ENCODE measurements at regions not wholly inside any gene's neighbourhood (a gene's known extent, or its start where the extent isn't known, plus 50 kb on each side); places are given as distances from the start of the nearest gene placed in this dataset.
"Not testable (repeated sequence)": the region's sequence is repeated elsewhere in the genome, so short reads cannot be mapped to it uniquely, and the experiment has no call there.

- H3K4me2 ChIP-seq, result no peak overlapping the region
- no peaks in the 10 kb centered on the region for H3K27me3 ChIP-seq
- H3K9me3 ChIP-seq, result peaks cover 20% of the 10 kb centered on the region
- no peak overlapping the region for H3K27ac ChIP-seq
- no peaks in the 10 kb centered on the region for H3K4me1 ChIP-seq
- no peak overlapping the region for H3K9ac ChIP-seq
- H3K36me3 ChIP-seq, result no peaks in the 10 kb centered on the region
- no peak overlapping the region for H3K4me3 ChIP-seq
- no peak for TF ChIP-seq Cebpa-rat (IDR thresholded peaks at IDR 0.05)
- no peaks in the 10 kb centered on the region for H4K20me1 ChIP-seq
Measured at GRCh38 chr2:186962085-186962747, 113.2 kb upstream of the ZSWIM2 start.

DNA sequence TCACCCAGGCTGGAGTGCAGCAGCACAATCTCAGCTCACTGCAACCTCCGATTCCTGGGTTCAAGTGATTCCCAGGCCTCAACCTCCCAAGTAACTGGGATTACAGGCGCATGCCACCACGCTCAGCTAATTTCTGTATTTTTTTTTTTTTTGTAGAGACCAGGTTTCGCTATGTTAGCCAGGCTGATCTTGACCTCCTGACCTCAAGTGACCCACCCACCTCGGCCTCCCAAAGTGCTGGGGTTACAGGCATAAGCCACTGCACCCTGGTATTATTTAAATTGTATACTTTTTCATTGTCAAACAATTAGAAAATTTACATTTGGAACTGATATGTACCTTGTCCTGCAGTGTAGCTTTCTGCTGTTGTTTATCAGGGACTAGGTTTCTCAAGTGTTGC lies 111.3 kb upstream of the ZSWIM2 start:
- H3K27me3 ChIP-seq, H3K27ac ChIP-seq, H3K4me1 ChIP-seq, H3K4me2 ChIP-seq, H3K9ac ChIP-seq, H4K20me1 ChIP-seq, H3K4me3 ChIP-seq, H3K36me3 ChIP-seq: not testable (repeated sequence)
- H3K9me3 ChIP-seq, result peaks cover 20% of the 10 kb centered on the region

DNA sequence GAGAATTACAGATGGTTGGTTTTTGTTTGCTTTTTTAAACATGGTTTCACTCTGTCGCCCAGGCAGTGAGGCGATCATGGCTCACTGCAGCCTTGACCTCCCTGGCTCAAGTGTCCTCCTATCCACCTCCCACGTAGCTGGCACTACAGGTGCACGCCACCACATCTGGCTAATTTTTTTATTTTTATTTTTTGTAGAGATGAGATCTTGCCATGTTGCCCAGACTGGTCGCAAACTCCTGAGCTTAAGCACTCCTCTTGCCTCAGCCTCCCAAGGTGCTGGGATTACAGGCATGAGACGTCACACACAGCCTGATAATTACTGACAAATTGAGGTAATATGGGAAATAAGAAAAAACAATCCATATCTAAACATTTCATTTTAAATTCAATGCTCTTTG lies 110.5 kb upstream of the ZSWIM2 start:
- Histone ChIP-seq H3K27ac (no peak overlapping the region), H3K4me1 (no peaks in the 10 kb centered on the region), H3K27me3 (no peaks in the 10 kb centered on the region), H3K36me3 (no peaks in the 10 kb centered on the region), H4K20me1 (no peaks in the 10 kb centered on the region), H3K9me3 (peaks cover 20% of the 10 kb centered on the region), H3K4me2 (no peak overlapping the region), H3K4me3 (no peak overlapping the region), H3K9ac (no peak overlapping the region)
- TF ChIP-seq Cebpa-rat (IDR thresholded peaks at IDR 0.05), result no peak

GRCh38 chr2:186950694-186951093 lies 101.7 kb upstream of the ZSWIM2 start:
- H3K4me2 ChIP-seq, result no peak overlapping the region

GRCh38 chr2:186949726-186950256 lies 100.8 kb upstream of the ZSWIM2 start:
- no peaks in the 10 kb centered on the region for H3K27me3 ChIP-seq
- no peak overlapping the region for H3K9ac ChIP-seq
- H4K20me1 ChIP-seq, result no peaks in the 10 kb centered on the region
- no peak overlapping the region for H3K27ac ChIP-seq
- H3K4me1 ChIP-seq, result no peaks in the 10 kb centered on the region
- H3K4me3 ChIP-seq, result no peak overlapping the region
- no peak for TF ChIP-seq Cebpa-rat (IDR thresholded peaks at IDR 0.05)
- no peak overlapping the region for H3K4me2 ChIP-seq
- no peaks in the 10 kb centered on the region for H3K36me3 ChIP-seq
- H3K9me3 ChIP-seq, result no peaks in the 10 kb centered on the region

More at GRCh38 chr2:186950694-186951093, 101.7 kb upstream of the ZSWIM2 start:
- Histone ChIP-seq H3K27ac (no peak overlapping the region), H4K20me1 (no peaks in the 10 kb centered on the region), H3K27me3 (no peaks in the 10 kb centered on the region), H3K4me3 (no peak overlapping the region), H3K36me3 (no peaks in the 10 kb centered on the region), H3K9ac (no peak overlapping the region), H3K4me1 (no peaks in the 10 kb centered on the region), H3K9me3 (no peaks in the 10 kb centered on the region)
- no peak for TF ChIP-seq Cebpa-rat (IDR thresholded peaks at IDR 0.05)

DNA sequence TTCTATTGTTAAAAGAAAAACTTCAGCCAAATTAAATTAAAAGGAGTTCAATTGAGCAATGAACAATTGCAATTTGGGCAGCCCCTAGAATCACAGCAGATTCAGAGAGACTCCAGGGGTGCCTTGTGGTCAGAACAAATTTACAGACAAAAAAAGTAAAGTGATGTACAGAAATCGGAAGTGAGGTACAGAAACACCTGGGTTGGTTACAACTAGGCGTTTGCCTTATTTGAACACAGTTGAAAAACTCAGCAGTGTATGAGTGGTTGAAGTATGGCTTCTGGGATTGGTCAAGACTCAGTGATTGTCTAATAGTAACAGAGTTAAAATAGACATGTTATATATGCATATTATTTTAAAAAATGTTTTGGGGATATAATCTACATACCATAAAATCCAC lies 98.5 kb upstream of the ZSWIM2 start:
- Histone ChIP-seq H4K20me1 (no peaks in the 10 kb centered on the region), H3K4me2 (no peak overlapping the region), H3K9ac (no peak overlapping the region), H3K4me1 (no peaks in the 10 kb centered on the region), H3K4me3 (no peak overlapping the region), H3K9me3 (no peaks in the 10 kb centered on the region), H3K27me3 (no peaks in the 10 kb centered on the region), H3K36me3 (no peaks in the 10 kb centered on the region), H3K27ac (no peak overlapping the region)
- no peak for TF ChIP-seq Cebpa-rat (IDR thresholded peaks at IDR 0.05)

DNA sequence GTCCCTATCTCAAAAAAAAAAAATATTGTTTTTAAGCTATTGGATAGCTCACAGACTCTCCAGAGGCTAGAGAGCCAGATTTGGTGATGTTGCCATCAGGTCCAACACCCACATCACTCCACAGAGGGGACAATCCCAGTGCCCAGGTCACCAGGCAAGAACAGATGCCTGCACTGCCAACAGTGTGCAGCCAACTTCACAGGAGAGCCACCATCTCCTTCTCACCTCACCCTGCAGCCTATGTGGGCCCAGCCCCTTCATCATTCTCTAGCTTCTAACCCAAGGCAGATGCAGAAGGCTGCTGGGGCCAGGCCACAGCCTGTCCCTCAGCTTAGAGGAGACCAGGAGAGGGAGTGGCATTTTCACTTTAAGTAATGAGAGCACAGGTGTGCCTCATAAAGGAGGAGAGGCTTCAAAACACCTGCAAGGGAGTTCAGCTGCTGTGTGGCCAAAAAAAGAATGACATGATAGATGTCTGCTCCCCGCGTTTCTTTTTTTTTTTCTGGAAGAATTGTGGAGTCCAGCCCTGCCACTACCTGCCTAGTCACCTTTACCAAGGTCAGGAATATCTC lies 98.0 kb upstream of the ZSWIM2 start:
- no peaks in the 10 kb centered on the region for H3K9me3 ChIP-seq
- no peak overlapping the region for H3K4me3 ChIP-seq
- H3K36me3 ChIP-seq, result no peaks in the 10 kb centered on the region
- H3K9ac ChIP-seq, result no peak overlapping the region
- no peak overlapping the region for H3K27ac ChIP-seq
- H3K4me2 ChIP-seq, result no peak overlapping the region
- H3K27me3 ChIP-seq, result no peaks in the 10 kb centered on the region
- H4K20me1 ChIP-seq, result no peaks in the 10 kb centered on the region
- no peak for TF ChIP-seq Cebpa-rat (IDR thresholded peaks at IDR 0.05)
- H3K4me1 ChIP-seq, result no peaks in the 10 kb centered on the region

DNA sequence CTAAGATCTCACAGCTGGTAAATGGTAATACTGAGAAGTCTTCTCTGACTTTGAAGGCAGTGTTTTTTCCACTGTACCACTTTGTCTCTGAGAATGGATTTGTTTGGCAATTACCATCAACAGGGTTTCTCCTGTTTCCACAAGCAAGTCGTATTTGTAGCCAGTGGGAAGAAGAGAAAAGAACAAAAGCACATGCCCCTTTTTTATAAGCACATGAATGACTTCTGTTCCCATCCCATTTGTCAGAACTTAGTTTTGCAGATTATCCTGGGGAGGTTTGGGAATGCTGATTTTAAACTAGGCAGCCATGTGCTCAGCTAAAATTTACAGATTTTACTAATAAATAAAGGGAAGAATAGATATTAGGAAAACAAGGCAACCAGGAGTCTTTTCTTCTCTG lies 92.9 kb upstream of the ZSWIM2 start:
- Histone ChIP-seq H3K36me3 (no peaks in the 10 kb centered on the region), H3K4me3 (no peak overlapping the region), H3K4me1 (no peaks in the 10 kb centered on the region), H3K27ac (no peak overlapping the region), H3K9ac (no peak overlapping the region), H3K27me3 (no peaks in the 10 kb centered on the region), H4K20me1 (no peaks in the 10 kb centered on the region), H3K9me3 (no peaks in the 10 kb centered on the region), H3K4me2 (no peak overlapping the region)
- TF ChIP-seq Cebpa-rat (IDR thresholded peaks at IDR 0.05), result no peak

DNA sequence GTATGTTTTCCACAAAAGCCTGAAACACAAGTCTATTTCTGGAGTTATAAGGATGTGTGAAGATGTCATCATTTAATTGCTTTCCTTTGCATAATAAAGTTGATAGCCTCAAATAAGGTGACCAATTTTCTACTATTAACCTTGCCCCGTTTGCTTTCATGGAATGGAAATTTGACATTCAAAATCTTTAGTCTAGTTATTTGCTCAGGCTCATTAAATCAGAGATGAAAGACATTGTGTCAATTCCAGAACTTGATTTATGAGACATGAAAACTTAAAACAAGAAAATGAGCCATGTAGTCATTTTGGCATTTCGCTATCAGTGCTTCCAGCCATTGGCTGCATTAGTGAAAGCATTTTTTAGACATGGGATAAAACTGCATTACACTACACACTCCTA lies 91.5 kb upstream of the ZSWIM2 start:
- no peak overlapping the region for H3K4me3 ChIP-seq
- no peaks in the 10 kb centered on the region for H4K20me1 ChIP-seq
- TF ChIP-seq Cebpa-rat (IDR thresholded peaks at IDR 0.05), result no peak
- H3K27ac ChIP-seq, result no peak overlapping the region
- no peaks in the 10 kb centered on the region for H3K36me3 ChIP-seq
- H3K9me3 ChIP-seq, result no peaks in the 10 kb centered on the region
- no peaks in the 10 kb centered on the region for H3K27me3 ChIP-seq
- H3K9ac ChIP-seq, result no peak overlapping the region
- H3K4me1 ChIP-seq, result no peaks in the 10 kb centered on the region
- H3K4me2 ChIP-seq, result no peak overlapping the region

GRCh38 chr2:186934420-186934819 lies 85.5 kb upstream of the ZSWIM2 start:
- Histone ChIP-seq H4K20me1 (no peaks in the 10 kb centered on the region), H3K27me3 (no peaks in the 10 kb centered on the region), H3K9me3 (no peaks in the 10 kb centered on the region), H3K4me1 (no peaks in the 10 kb centered on the region), H3K36me3 (no peaks in the 10 kb centered on the region), H3K4me2 (no peak overlapping the region), H3K27ac (no peak overlapping the region), H3K9ac (no peak overlapping the region), H3K4me3 (no peak overlapping the region)
- TF ChIP-seq Cebpa-rat (IDR thresholded peaks at IDR 0.05), result no peak

- Histone ChIP-seq H4K20me1 (no peaks in the 10 kb centered on the region), H3K9me3 (no peaks in the 10 kb centered on the region), H3K4me2 (no peak overlapping the region), H3K27ac (no peak overlapping the region), H3K36me3 (no peaks in the 10 kb centered on the region), H3K27me3 (no peaks in the 10 kb centered on the region), H3K4me3 (no peak overlapping the region), H3K9ac (no peak overlapping the region), H3K4me1 (no peaks in the 10 kb centered on the region)
- TF ChIP-seq Cebpa-rat (IDR thresholded peaks at IDR 0.05), result no peak
Measured at GRCh38 chr2:186927867-186928191, 78.9 kb upstream of the ZSWIM2 start.
